GM18507 (cell line): ENCODE measurements at regions not wholly inside any gene's neighbourhood (a gene's known extent, or its start where the extent isn't known, plus 50 kb on each side); places are given as distances from the start of the nearest gene placed in this dataset.
"Not testable (repeated sequence)": the region's sequence is repeated elsewhere in the genome, so short reads cannot be mapped to it uniquely, and the experiment has no call there.

ENCODE experiments used
- DNase-seq: peaks from one replicate; pipeline ENCODE4 v3.0.0; 2011; ENCODE audit warnings: low read depth; ENCODE audit not compliant: insufficient read length; ENCODE audit errors: extremely low spot score
- FAIRE-seq: peaks from 2 replicates; lab custom pipeline; 2011; peaks lifted over from hg19 to GRCh38; lab: Jason Lieb, UNC

DNA sequence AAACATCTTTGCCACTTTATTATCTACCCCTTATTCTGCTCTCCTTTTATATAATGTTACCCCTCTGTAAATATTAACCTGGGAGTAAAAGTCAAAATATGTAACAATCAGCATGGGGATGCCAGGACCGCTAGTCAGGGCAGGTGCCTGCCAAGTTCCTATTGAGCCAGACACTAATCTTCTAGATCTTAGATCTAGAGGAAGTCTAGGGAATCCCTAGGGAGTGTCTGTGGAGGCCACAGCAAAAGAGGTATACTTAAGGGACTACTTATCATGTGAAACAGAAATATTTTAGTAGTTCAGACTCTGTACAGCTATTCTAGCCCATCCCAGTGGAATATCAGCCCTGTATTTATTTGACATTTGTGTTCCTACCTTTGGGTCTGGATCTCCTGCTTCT is 600.8 kb upstream of the CDH2 start:
- FAIRE-seq: no peak

DNA sequence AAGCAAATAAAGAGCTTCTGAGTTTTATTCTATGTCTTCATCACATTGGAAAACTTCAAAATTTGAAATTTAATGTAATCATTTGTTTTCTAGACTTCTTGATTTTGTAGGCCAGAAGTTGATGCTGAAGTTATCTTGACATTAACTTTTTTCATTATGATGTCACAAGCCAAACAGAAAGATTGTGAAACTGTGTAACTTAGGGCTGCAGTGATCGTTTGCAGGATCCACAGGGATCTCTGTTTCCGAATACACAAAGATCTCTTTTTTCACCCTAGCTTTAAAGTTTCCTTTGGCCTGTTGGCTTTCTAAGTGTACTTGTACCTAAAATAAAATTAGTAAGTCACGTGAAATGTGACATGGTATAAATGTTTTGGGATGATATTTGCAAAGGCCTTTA is 594.9 kb upstream of the CDH2 start:
- no peak for FAIRE-seq
- DNase-seq: no peak

More for the DNA sequence above, 600.8 kb upstream of the CDH2 start:
- no peak for DNase-seq

DNA sequence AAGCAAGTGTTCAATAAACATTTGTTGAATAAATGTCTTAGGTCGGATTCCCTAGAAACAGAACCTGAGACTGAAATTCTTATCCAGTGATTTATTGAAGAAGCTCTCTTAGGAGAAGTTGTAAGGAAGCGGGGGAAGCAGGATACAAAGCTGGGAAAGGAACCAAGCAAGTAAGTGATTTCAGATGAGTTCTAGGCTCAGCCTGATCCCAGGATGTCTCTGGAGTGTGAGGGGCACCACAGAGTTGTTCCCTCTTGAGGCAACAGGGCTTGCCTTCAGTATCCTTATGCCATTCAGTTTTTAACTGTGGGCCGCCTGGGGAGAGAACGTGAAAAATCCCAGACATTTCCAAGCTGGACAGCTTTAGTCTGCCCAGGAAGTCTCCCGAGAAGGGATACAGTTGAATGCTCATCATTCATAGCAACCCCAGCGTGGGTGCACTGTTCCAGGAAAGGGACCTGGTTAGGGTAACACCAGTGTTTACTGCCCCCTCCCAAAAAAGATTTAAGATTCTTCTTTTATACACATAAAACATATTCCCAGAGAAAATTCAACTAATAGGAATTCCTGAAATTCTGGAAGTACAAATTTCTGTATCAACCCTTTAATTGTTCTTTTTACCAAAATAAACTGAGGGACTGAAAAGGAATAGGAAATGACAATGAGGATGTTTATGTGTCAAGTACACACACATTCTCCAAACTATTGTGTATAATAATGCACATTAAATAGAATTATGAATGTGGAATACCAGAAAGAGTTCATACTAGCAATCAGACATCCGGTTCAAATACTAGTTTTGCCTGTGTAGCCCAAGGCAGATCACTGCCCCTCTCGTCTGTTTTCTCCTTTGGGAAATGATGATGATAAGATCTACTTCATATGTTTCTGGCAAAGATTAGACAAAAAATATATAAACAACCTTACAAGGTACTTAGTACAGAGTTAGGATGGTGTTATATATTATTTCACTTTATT is 592.1 kb upstream of the CDH2 start:
- DNase-seq (no peak), FAIRE-seq (no peak)

DNA sequence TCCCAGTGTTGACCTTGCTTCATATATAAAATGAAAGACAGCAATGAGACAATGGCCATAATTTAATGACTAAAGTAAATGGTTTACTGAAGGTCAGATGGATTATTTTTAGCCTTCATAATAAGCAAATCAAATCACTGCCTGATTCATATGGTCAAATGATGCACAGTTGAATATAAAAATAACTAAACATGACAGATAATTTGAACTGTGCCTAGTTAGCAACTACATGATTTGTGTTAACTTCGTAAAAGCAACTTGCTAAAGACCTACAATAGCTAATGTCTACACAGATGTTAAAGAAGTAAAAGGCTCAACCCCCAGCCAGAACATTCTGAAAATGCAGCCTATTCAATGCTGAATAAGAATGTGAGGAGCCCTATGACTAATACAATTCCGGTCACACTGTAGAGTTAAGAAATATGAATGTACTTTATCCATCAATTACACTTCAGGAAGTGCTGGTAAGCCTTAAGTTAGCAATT is 590.8 kb upstream of the CDH2 start:
- no peak for FAIRE-seq

DNA sequence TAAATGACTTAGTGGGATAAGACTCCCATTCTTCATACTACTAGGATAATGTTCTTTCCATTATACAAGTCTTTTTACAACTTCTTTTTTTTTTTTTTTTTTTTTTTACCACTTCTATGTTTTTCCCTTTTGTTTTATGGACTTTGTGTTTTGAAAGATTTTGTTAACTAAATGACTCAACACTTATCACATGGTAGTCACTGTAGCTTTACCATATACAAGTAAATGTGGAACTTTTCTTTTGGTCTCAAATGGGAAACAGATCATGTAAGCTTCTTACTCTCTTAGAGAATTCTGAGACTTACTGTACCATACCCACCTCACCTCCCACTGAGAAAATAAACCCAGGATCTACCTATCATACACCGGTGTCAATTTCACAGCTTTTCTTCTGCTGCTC is 590.3 kb upstream of the CDH2 start:
- DNase-seq (no peak), FAIRE-seq (no peak)

More for the DNA sequence above, 590.8 kb upstream of the CDH2 start:
- DNase-seq: no peak

DNA sequence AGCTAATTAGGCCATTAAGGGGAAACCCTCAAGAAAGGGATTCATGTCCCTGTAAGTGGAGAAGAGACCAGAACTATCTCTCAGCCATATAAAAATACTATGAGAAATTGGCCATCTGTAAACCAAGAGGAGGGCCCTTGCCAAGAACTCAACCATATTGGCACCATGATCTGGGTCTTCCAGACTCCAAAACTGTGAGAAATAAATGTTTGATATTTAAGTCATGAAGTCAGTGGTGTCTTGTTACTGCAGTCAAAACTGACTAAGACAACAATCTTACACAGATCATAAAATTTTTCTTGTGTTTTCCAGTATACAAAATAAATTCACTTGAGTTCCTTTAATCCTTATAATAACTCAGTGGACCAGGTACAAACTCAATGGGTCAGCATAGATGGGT is 589.8 kb upstream of the CDH2 start:
- FAIRE-seq (no peak), DNase-seq (no peak)

DNA sequence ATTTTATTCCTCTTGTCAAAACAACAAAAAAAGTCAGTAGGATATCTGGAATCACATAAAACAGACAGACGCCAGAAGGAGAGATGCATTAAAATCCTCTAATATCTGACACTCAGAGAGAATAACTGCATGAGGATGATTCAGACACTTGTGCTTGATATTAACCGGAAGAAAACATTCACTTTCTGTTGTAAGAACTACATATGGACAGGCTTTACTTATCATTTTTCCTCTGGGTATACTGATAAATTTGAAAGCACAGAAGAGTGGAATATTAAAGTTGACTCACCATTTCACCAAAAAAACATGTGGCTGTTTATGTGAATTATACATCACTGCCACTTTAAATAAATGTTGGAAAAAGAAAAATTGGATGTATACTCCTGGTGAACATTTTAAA is 589.1 kb upstream of the CDH2 start:
- no peak for DNase-seq
- FAIRE-seq: no peak

DNA sequence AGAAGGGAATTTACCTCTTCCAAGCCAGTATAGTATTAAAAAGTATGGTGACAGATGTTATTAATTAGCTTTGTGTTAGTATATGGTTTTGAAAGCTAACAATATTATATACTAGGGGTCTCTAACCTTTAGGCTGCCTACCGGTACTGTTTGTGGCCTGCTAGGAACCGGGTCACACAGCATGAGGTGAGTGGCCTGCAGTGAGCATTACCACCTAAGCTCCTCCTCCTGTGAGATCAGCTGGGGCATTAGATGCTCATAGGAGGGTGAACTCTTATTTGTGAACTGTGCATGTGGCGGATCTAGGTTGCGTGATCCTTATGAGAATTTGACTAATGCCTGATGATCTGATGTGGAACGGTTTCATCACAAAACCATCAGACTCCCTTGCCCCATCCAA is 583.4 kb upstream of the CDH2 start:
- FAIRE-seq (no peak), DNase-seq (no peak)

DNA sequence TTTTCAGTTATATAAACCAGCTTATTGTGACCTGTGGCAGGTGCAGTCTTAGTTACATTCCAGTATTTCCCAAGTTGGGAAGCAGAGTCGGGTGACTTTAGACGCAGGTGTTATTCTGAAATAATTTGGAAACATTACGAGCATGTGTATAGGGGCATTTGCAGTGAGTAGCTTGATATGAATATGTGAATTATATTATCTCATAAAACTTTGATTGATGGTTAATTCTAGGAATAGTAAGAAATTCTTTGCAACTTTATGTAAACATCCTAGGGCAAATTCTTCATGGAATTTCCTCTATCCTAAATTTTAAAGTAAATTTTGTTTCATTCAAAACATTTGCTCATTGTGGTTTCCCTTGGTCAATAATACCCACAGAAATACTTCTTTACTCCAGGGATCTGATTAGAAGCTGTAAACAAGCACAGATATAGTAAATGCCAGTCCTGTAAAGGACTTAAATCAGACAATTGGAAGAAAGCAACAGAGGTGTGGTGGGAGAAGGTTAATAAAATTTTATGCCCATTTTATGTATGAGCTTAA is 580.6 kb upstream of the CDH2 start:
- no peak for DNase-seq
- FAIRE-seq: no peak

DNA sequence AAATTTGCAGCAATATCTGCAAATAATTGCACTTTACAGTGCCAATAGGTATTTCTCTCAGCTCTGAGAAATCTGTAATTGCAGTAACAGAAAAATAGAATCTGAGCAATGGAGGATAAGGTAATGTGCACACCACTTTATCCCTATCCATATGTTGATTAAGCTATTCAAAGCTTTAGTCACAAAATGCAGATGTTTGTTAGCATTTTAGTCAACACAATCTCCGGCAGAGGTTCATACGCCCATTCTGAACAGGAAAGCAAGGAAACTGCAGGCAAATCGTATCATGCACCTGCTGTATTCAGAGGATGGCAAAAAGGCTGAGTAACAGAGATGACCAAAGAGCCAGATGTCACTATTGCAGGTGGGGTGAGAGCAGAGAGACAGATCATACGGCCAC is 566.2 kb upstream of the CDH2 start:
- FAIRE-seq (no peak), DNase-seq (no peak)

DNA sequence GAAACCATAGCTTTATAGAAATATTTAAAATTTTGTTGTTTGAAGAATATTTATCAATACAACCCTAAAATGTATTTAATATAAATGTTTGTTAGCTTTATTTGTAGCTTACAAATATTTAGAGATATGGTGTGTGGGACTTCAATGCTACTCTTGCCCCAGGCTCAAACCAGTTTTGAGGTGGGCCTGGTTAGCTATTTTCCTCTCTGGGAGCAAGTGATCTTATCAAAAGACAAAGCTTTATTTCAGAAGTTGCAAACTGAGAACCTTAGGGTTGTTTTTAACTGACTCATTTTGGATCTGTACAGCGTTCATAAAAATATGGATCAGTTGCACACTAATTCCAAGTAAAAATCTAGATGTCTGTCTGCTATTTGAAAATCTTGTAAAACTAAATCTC is 563.6 kb upstream of the CDH2 start:
- DNase-seq: no peak

DNA sequence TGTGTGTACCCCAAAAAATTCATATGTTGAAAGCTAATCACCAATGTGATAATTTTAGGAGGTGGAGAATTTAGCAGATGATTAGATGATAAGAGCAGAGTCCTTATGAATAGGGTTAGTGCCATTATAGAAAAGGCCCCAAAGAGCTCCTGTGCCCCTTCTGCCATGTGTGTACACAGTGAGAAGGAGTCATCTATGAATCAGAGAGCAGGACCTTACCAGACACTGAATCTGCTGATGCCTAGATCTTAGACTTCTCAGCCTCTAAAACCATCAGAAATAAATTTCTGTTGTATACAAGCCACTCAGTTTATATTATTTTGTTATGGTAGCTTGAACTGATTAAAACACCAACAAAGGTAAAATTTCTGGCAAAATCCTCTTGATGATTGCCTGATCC is 560.0 kb upstream of the CDH2 start:
- no peak for FAIRE-seq
- no peak for DNase-seq

More for the DNA sequence above, 563.6 kb upstream of the CDH2 start:
- no peak for FAIRE-seq

DNA sequence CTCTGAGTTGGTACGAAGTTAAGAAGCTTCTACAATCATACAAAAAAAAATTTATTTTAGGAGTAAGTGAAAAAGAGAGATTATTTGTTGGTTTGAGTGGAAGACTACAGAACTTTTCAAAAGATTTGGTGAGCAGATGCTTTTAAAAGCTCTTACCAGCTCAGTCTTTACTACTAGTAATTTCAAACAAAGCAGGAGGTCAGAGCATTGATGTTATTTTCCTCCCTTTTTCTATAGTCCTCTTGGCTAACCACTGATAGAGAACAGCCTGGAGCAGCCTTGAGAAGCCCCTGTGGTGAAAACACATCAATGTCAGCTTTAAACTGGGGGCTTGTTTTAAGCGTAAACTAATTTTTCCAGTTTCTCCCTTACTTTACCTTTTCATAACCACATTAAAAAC is 559.3 kb upstream of the CDH2 start:
- no peak for FAIRE-seq

DNA sequence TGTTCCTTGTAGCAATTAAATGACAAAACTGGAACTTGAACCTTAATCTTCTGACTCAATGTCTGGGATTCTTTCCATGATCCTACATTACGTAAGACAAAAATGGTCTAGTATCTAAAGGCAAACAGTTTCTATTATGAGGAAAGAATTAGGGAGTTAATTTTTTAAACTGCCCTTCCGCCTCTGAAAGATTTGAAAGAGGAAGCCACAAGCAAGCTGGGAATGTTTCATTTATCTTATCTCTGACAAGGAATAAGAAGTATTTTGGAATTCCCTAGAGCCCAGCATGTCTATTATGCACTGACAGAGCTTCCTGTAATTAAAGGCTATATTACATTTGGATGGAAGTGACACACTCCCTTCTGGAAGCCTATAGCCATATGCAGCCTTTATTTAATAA is 558.8 kb upstream of the CDH2 start:
- DNase-seq (no peak), FAIRE-seq (no peak)

More for the DNA sequence above, 559.3 kb upstream of the CDH2 start:
- no peak for DNase-seq

DNA sequence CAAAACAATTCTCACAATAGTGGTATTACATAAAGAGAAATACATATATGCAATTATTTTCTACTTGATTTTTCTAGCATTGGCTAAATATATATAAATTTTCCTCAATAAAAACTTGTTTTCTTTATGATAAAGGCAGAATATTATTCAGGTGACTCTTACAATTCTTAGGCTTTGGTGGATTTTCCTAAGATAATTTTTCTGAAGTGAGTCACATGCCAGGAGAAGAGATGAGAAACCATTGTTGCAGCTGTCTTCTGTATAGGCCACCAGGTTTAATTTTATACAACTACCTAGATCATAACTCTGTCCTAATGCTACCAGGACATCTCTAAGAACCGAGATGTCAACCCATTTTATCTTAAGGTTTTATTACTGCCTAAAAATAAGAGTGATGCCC is 552.4 kb upstream of the CDH2 start:
- DNase-seq (no peak), FAIRE-seq (no peak)

DNA sequence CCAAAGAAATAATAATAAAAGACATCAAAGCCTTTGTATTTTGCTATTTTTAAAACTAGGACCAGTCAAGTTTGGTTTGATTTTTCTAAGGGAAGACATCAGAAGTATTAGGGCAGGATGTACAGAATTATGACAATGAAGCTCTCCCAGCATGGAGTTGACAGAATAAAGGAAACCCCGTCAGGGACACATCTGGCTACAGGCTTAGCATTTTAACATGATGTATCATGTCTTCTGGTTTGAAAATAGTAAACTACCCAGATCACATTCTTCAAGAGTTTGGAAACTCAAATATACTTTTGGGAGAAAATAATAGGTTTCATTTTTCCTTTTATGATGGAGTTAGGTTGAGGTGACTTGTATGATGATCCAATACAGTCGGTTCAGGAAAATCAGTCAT is 552.0 kb upstream of the CDH2 start:
- FAIRE-seq (no peak), DNase-seq (no peak)

DNA sequence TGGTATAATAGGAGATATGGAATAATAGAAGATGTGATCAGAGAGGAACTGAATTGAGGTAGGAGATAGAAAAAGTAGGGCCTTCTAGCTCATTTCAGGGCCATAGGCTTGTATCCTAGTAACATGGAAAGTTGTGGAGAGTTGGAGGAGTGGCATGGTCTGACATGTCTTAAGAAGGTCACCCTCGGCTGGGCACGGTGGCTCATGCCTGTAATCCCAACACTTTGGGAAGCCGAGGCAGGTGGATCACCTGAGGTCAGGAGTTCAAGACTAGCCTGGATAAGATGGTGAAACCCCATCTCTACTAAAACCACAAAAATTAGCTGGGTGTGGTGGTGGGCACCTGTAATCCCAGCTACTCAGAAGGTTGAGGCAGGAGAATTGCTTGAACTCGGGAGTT is 550.3 kb upstream of the CDH2 start:
- not testable (repeated sequence) for FAIRE-seq, DNase-seq

DNA sequence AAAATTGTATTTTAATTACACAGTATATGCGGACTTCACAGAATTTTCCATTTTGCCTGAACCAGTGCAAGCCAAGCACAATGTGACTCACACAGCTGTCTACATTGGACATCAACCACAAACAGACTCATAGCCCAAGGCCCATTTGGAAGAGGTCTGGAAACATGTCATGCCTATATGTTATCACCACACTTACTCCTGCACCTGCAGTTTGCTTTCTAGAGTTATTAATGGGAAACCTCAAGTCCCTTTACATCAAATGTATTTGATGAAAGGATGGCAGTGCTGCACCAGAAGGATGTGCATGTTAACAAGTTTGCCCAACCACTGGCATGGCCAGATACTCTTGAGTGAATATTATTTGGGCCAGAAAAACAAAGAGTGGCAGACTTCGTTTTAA is 548.9 kb upstream of the CDH2 start:
- no peak for FAIRE-seq
- DNase-seq: no peak

DNA sequence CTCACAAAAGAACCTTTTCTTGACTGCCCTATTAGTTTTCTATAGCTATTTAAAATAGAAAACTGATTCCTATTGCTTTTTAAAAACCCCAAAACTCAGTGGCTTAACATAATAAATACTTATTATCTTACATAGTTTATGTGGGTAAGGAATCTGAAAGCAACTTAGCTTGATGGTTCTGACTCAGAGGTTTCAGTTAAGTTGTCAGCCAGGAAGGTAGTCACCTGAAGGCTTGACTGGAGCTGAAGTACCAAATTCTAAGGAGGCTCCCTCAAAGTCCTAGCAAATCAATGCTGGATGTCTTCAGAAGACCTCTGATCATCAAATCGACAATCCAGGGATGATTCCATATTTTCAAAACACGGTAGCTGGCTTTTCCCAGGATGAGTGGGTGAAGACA is 546.6 kb upstream of the CDH2 start:
- FAIRE-seq (no peak), DNase-seq (no peak)

DNA sequence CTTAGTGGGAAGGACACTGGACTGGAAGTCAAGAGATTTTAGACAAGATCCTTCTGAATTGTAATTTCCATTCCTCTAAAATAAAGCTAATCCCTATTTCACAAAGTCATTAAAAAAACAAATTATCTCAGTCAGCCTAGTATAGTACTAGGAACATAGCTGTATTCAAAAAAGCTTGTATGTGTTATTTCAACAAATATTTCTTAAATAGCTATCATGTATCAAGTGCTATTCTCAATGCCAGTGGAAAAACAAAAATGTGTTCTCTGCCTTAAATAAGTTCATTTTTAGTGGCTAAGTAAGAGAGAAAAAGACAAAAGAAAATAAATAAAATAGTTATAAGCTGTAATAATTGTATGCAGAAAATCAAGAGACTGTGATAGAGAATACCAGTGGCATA is 541.8 kb upstream of the CDH2 start:
- no peak for DNase-seq
- no peak for FAIRE-seq

DNA sequence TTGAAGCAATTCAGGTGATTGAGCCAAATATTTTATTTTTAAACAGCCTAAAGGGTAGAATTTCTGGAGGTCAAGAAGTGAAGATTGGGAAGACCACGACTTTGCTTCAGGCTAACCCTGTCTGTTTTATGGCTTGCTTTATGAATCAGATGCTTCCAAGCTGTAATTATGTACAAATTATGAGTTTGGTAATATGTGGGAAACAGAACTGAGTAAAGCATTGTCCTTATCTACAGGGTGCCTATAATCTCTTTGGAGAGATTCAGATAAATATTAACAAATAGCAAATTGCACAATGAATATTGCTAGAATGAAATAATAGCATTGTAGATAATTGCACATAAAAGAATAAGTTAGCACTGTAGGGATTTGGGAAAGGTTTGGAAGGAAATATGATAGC is 539.4 kb upstream of the CDH2 start:
- no peak for FAIRE-seq
- DNase-seq: no peak
